HG03064 (cell line): ENCODE measurements at regions not wholly inside any gene's neighbourhood (a gene's known extent, or its start where the extent isn't known, plus 50 kb on each side); places are given as distances from the start of the nearest gene placed in this dataset.
"Not testable (repeated sequence)": the region's sequence is repeated elsewhere in the genome, so short reads cannot be mapped to it uniquely, and the experiment has no call there.

Experiments used
- ATAC-seq: cut with Tn5 transposase; IDR thresholded peaks from one replicate; pipeline ENCODE4 v1.9.1; 2021; ENCODE audit warnings: low read depth; ENCODE audit not compliant: unreplicated experiment

DNA sequence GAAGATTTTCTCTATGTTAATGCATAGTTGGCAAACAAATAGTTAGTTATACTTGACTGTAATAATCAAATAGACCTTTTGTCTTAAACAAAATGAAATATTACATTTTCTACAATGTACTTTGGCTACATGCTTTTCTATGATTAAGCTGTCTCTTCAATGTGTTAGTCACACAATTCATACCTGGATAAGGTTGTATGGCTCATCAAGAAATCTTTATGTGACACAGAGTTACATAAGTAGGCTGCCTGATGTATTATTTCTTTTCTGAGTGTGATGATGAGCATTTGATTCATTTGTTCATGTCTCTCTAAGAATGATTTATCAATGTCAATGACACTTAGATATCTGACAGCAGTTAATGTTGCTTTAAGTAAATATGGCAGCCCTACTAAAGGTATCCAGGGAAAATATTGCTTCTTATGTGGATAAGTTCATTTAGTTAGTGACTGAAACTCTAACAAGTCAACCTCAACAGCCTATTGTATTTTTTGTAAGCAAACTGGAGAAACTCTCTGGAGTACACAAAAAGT, 157.4 kb upstream of the SOX2 start:
- no peak for ATAC-seq

DNA sequence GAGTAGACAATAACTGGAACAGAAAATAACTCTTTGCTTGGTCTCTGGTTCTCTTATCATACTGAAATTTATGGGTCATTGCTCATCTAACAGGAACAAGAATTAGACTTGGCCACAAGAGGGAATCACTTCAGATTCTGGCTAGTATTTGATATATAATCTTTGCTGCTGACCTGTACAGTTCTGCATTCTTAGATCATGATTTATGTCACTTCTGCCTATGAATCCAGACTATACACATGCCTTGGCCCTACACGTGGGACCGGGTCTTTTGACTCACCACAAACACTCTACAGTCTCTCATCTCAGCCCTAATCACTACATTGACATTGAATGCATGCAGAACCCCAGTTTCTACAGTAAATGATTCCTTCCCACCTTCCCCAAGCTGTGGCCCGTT, 162.5 kb upstream of the SOX2 start:
- ATAC-seq, result no peak

DNA sequence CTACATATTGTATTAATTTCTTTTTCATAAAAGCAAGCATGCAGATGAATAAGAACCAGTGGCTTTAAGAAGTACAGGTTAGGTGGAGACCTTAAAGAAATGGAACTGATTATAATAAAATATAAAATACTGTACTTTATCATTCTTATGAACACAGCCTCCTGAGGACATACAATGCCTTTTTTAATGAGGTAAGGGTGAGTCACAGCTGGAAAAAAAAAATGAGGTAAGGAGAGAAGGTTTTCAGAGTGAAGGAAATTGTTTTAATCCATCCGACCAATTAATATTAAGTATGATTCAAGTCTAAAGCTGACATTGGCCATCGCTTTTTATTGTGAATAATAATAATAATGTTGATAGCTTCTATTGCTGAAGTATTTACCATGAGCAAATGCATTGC, 170.3 kb upstream of the SOX2 start:
- ATAC-seq, result no peak

- no peak for ATAC-seq
These were observed 176.9 kb upstream of the SOX2 start for GRCh38 chr3:181534781-181535221.

DNA sequence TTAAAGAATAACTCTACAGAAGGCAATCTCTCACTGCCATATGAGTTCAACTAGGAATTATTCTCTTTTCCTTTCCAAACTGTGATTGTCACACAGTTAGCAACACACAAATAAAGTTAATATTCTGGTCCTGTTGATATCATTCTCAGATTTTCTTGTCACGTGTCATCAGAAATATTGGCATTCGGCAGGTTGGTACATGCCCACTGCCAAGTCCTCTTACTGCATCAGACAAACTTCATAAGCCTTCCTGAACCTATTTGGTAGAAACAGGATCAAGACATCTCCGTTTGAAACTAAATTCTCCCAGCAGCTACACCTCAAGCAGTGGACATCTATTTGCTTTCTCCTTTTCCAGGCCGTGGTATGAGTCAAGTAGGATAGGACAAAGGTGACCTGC, 177.9 kb upstream of the SOX2 start:
- no peak for ATAC-seq

GRCh38 chr3:181530584-181530983, 181.1 kb upstream of the SOX2 start:
- no peak for ATAC-seq

- ATAC-seq, result no peak
These were observed 189.9 kb upstream of the SOX2 start for GRCh38 chr3:181521831-181522230.

DNA sequence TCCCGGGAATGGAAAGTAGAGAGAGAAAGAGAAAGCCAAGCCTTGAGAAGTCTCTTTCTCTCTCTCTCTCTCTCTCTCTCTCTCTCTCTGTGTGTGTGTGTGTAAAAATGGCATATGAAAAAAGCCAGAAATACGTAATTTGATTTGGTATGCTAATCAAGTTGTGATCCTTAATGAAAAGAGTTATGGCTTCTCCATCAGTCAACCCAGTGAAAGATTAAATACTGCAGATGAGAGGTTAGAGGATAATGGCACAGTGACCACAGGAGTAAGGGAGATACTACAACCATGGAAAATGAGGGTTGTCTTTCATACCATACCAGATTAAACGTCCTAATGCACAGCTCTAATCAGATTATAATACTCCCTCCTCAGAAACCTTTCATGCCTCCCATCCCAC, 193.5 kb upstream of the SOX2 start:
- no peak for ATAC-seq

DNA sequence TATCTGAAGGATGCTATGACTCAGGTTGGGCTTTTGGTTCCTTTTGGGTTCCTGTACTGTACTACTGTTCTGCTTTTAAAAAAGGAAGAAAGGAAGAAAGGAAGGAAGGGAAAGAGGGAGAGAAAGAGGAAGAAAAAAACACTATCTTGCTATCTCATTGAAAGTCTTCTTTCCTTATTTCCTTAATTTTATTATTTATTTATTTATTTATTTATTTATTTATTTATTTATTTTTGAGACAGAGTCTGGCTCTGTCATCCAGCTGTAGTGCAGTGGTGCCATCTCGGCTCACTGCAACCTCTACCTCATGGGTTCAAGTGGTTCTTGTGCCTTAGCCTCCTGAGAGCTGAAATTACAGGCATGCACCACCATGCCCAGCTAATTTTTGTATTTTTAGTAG, 198.9 kb upstream of the SOX2 start:
- no peak for ATAC-seq

DNA sequence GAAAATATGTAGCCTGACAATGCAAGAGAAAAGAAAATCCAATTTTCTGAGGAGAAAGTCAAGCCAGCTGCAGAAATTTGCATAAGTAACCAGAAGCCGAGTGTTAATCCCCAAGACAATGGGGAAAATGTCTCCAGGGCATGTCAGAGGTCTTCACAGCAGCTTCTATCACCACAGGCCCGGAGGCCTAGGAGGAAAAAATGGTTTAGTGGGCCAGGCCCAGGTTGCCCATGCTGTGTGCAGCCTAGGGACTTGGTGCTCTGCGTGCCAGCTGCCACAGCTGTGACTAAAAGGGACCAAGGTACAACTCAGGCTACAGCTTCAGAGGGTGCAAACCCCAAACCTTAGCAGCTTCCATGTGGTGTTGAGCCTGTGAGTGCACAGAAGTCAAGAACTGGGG, 201.2 kb upstream of the SOX2 start:
- ATAC-seq, result no peak

- ATAC-seq, result no peak
These were observed 214.4 kb upstream of the SOX2 start for GRCh38 chr3:181497358-181497757.

DNA sequence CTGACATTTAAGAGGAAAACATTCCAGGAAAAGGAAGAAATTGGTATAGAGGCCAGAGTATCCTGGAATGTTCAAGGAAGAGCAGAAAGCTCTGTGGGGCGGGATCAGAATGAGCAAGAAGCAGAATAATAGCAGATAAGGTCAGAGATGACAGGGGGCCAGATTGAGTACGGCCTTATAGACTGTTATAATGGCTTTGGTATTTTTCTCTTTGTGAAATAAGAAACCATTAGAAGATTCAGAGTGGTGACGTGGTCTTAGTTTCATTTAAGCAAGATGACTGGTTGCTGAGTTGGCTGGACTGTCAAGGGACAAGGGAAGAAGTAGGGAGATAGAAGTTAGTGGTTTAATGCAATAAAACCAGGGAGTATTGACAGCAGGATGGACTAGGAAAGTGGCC, 218.3 kb upstream of the SOX2 start:
- no peak for ATAC-seq

GRCh38 chr3:181488536-181488935, 223.2 kb upstream of the SOX2 start:
- no peak for ATAC-seq

- no peak for ATAC-seq
These were observed 224.3 kb upstream of the SOX2 start for GRCh38 chr3:181487236-181487978.

DNA sequence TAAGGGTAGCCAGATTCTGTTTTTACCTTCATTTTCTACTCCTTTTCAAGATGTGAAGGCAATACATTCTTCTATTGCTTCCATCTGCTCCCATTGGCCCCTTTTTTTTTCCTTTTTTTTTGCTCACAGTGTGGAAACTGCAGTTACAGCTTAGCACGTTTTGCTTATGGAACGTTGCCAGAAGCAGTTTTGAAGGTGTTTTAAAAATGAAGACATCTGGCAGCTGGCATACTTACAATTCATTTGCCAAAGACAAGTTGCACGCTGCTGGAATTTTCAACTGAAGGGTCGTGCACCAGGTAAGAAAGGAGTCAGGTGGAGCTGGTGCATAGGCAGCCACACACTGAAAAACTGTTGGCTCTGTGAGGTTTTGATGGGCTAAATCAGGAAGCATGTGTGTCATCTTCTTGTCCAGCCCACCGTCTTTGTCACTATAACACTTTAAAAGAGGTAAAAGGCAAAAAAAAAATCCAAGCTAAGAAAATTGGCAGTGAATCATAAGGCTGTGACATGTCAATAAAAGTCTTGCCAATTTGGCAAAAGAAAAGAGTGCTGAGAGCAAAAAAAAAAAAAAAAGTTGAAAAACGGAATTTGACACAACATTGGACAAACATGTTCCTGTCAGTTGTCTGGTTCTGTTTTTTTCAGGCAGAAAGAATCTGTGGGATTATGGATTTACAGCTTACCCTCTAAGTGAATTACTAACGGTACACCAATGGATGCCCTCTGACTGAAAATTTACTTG, 225.4 kb upstream of the SOX2 start:
- no peak for ATAC-seq

DNA sequence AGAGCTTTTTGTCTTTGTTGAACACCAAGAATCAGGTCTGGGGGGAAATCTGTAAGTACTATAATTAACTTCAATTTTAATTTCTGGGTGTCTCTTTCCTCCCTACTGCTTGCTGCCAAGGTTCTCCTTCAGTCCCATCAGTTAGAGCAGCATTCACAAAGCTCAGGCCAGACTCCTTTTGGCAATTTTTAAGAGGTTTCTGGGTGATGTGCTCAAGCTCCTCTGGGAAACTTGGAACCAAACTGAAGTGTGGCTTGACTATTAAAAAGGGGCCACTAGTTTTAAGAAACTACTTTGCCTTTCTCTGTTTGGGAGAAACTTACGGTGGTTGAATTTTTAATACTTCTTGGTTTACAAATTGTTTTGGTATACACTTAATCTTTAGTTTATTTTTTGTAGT, 227.7 kb upstream of the SOX2 start:
- no peak for ATAC-seq

DNA sequence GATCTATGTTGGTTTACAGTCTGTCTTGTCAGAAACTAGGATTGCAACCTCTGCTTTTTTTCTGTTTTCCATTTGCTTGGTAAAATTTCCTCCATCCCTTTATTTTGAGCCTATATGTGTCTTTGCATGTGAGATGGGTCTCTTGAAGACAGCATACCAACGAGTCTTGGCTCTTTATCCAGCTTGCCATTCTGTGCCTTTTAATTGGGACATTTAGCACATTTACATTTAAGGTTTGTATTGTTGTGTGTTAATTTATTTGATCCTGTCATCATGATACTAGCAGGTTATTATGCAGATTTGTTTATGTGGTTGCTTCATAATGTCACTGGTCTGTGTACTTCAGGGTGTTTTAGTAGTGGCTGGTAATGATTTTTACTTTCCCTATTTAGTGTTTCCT, 236.6 kb upstream of the SOX2 start:
- ATAC-seq, result not testable (repeated sequence)

GRCh38 chr3:181470349-181470748, 241.4 kb upstream of the SOX2 start:
- no peak for ATAC-seq

DNA sequence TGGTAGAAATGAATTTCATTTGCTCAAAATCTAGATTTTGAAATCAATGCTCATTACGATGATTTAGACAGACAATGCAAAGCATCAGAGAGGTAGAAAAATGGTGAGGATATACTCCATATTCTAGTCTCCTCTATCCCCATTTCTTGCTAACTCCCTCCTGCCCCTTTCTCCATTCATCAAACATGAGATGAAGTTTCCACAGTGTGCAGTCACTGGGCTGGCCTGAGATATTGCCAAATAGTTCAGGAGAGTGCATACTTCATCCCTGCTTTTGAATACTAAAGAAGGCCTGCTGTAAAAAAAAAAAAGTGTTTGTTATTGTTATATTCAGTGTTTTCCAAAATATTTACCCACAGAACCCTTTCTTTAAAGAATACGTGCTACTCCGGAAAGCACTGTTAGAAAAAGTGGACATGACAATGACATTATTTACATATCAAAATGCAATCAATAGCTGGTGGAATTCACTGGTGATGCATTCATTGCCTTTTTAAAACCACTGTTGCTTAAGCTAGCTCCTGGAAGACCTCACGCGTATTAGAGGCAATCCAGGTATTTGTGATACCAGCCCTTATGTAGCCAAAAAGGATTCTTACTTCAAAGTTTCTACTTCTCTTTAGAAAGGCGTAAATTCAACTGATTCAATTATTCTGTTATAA, 247.6 kb upstream of the SOX2 start:
- ATAC-seq, result no peak

DNA sequence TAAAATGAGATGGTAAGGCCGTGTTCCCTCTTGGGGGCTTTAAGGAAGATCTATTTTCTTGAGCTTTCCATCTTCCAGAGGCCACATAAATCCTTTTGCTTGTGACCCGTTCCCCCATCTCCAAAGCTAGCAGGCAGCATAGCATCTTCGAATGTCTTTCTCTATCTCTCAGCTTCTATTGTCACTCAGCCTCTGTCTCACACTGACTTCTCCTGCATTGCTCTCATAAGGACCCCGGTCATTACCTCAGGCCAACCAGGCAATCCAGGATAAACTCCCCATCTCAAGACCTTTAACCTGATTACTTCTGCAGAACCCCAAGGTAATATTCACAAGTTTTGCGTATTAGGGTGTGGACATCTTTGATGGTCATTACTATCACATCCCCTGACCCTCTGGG, 250.3 kb upstream of the SOX2 start:
- ATAC-seq, result no peak

DNA sequence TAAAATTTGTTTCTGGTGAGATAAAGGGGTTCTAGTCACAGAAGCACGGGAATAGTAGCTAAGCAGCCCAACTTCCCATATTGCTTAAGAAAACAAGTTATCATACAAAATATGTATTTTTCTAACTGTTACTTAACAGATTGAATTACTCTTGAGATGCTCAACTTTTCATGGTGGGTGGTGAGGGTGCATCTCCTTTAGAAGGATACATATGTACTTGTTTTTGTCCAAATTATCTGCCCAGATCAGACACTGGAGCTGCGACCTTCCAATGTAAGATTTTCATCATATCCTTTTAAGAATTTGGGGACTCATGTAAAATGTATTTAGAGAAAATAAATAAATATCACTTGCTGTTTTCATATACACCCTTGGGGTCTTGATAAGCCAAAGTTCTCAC, 252.2 kb upstream of the SOX2 start:
- ATAC-seq, result no peak
